GM10248 (cell line): ENCODE measurements at regions not wholly inside any gene's neighbourhood (a gene's known extent, or its start where the extent isn't known, plus 50 kb on each side); places are given as distances from the start of the nearest gene placed in this dataset.

Experiments used
- CTCF ChIA-PET: fragments of 300-600 bp; sonication (Branson Sonifier 250); formaldehyde crosslinking; extraction: SDS; loops from one replicate; lab custom pipeline; 2021; ENCODE audit warnings: antibody characterized with exemption; lab: Yijun Ruan, JAX
- POLR2A ChIA-PET: fragments of 350-650 bp; sonication (Branson Sonifier 250); formaldehyde crosslinking; extraction: SDS; loops from one replicate; lab custom pipeline; 2020; ENCODE audit warnings: antibody characterized with exemption; lab: Yijun Ruan, JAX
- DNase-seq: peaks from one replicate; pipeline ENCODE4 v3.0.0; 2012; ENCODE audit errors: extremely low spot score
- TF ChIP-seq, protein P1 (sequence below): IDR thresholded peaks from 2 replicates; pipeline ENCODE4 v1.5.1; 2012; ENCODE audit warnings: mild to moderate bottlenecking, low read depth; ENCODE audit errors: extremely low read depth, missing control alignments, control extremely low read depth

DNA sequence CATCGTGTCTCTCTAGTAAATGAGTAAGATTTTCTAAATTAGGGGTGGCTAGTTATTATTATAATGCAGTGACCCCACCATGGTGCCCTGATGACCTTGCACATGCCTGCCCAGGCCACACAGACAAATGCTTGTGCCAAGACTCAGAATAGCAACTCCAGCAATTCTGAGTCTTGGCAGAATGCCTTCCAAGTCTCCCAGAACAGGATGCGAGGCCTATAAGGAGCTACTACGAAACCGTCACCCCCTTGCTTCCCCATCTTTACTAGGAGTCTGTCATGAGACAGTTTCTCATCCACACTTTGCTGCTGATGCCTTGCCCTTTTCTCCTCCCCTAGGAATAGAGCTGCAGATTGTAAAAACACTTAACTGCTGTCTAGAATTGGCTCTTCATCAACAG lies 559.9 kb downstream of the TRHDE start:
- no peak for DNase-seq
- POLR2A ChIA-PET, result no interaction called here
- CTCF ChIA-PET, result interaction anchor here (1.3 kb wide), 1 partner anchor 10 kb away, joined by 3 read pairs; no protein-coding TSS in a partner anchor
- TF ChIP-seq, protein P1, sequence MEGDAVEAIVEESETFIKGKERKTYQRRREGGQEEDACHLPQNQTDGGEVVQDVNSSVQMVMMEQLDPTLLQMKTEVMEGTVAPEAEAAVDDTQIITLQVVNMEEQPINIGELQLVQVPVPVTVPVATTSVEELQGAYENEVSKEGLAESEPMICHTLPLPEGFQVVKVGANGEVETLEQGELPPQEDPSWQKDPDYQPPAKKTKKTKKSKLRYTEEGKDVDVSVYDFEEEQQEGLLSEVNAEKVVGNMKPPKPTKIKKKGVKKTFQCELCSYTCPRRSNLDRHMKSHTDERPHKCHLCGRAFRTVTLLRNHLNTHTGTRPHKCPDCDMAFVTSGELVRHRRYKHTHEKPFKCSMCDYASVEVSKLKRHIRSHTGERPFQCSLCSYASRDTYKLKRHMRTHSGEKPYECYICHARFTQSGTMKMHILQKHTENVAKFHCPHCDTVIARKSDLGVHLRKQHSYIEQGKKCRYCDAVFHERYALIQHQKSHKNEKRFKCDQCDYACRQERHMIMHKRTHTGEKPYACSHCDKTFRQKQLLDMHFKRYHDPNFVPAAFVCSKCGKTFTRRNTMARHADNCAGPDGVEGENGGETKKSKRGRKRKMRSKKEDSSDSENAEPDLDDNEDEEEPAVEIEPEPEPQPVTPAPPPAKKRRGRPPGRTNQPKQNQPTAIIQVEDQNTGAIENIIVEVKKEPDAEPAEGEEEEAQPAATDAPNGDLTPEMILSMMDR, result no peak

GRCh38 chr12:72836194-72836593 lies 564.0 kb downstream of the TRHDE start:
- ChIA-PET CTCF (no interaction called here), POLR2A (no interaction called here)
- DNase-seq, result no peak
- TF ChIP-seq, protein P1, result no peak

DNA sequence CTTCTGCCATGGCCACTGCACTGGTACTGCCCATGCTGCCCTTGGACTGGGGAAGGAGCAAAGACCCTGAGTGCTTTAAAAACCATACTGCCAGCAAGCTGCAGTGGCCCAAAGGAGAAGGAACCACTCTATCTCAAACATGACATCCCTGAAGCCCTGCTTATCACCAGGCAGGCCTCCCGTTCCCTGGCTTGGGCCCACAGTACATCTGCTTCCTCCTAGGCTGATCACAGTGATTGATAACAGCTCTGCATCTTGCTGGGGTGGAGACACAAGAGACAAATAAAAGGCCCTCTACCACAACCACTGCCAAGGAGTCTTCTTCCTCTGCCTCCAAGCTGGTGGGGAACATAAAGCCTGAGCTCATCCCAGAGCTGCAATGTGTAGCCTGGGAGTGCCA lies 567.5 kb downstream of the TRHDE start:
- TF ChIP-seq, protein P1, result no peak
- CTCF ChIA-PET, result interaction anchor here (0.7 to 1.7 kb wide), 2 partner anchors 11 to 21 kb away, joined by 3 to 4 read pairs; no protein-coding TSS in a partner anchor
- no peak for DNase-seq

DNA sequence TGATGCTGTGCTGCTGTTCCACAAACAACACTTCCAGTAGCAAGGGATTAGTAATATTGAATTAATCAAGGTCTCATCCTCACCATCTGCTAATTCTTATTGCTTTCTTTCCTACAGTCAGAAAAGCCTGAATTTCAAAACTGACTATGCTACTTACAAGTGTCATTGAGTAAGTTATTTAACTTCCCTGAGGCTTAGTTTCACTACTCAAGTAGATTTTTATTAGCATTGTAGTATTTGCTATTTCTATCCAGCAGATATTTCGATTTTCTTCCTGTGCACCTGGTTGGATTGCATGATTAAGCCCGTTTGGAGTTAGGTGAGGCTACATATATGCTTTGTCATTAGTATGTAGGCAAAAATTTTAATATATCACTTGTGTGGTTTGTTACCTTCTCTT lies 591.5 kb downstream of the TRHDE start:
- POLR2A ChIA-PET, result no interaction called here
- TF ChIP-seq, protein P1, result no peak
- no peak for DNase-seq
- CTCF ChIA-PET, result no interaction called here

More for the DNA sequence above, 567.5 kb downstream of the TRHDE start:
- POLR2A ChIA-PET, result no interaction called here

- ChIA-PET POLR2A (no interaction called here), CTCF (no interaction called here)
- DNase-seq, result no peak
- TF ChIP-seq, protein P1, result no peak
These were observed 593.8 kb downstream of the TRHDE start for GRCh38 chr12:72865921-72866320.

DNA sequence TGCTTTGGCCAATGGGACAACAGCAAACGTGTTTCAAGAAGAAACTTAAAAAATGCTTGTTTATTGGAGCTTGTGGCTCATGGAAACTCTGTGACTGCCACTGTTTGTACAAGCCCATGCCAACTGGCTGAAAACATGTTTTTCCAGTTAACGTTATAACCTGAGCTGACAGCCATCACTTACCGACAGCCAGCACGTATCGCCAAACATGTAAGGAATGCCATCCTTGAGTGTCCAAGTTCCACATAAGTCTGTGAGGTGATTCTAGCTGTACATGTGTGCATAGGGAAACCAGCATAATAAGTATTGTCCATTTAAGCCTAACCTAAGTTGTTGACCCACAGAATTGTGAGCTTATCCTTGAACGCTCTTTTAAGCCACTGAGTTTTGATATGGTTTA lies 596.9 kb downstream of the TRHDE start:
- ChIA-PET CTCF (no interaction called here), POLR2A (no interaction called here)
- TF ChIP-seq, protein P1, result no peak
- DNase-seq, result no peak
